ENCODE measurements at regions not wholly inside any gene's neighbourhood (a gene's known extent, or its start where the extent isn't known, plus 50 kb on each side); places are given as distances from the start of the nearest gene placed in this dataset.

GRCh38 chr1:219744652-219745469 lies 132.0 kb upstream of the ZC3H11B start:
- TF ChIP-seq GATA2 (IDR thresholded peaks at IDR 0.05; ENCODE audit: low read depth, low read length) (no peak), GATA3 (IDR thresholded peaks at IDR 0.05; ENCODE audit: low read depth, low read length) (no peak)

Measured in SH-SY5Y (cell line).